Osteoblast (primary cell): ENCODE measurements at regions not wholly inside any gene's neighbourhood (a gene's known extent, or its start where the extent isn't known, plus 50 kb on each side); places are given as distances from the start of the nearest gene placed in this dataset.

Source experiments
- DNase-seq: peaks from one replicate; pipeline ENCODE4 v3.0.0; 2011; ENCODE audit warnings: low spot score, mixed read lengths; ENCODE audit not compliant: insufficient read length; ENCODE audit errors: missing footprints
- H2AFZ ChIP-seq: 2 replicates; pipeline ENCODE4 v1.6.0; 2011; ENCODE audit warnings: mild to moderate bottlenecking, low read length
- H3K27ac ChIP-seq: 2 replicates; pipeline ENCODE4 v1.5.1; 2011; ENCODE audit warnings: mild to moderate bottlenecking, low read depth, low read length, moderate library complexity
- H3K27me3 ChIP-seq: 2 replicates; pipeline ENCODE4 v1.6.0; 2012; ENCODE audit warnings: mild to moderate bottlenecking, control low read depth, inconsistent platforms, low read length, moderate library complexity; ENCODE audit not compliant: insufficient read depth
- H3K36me3 ChIP-seq: 2 replicates; pipeline ENCODE4 v1.5.1; 2011; ENCODE audit warnings: mild to moderate bottlenecking, low read length, control low read depth, moderate library complexity; ENCODE audit not compliant: insufficient read depth
- H3K4me1 ChIP-seq: 2 replicates; pipeline ENCODE4 v1.5.1; 2011; ENCODE audit warnings: mild to moderate bottlenecking, low read length, control low read depth, moderate library complexity; ENCODE audit not compliant: insufficient read depth
- H3K4me2 ChIP-seq: 2 replicates; pipeline ENCODE4 v1.6.0; 2011; ENCODE audit warnings: mild to moderate bottlenecking, low read length; ENCODE audit not compliant: insufficient read depth
- H3K4me3 ChIP-seq: fragments of 200-600 bp; sonication (generic); 3 replicates; pipeline ENCODE4 v1.5.1; 2012; ENCODE audit warnings: mild to moderate bottlenecking, low read length, inconsistent platforms; ENCODE audit not compliant: insufficient read depth
- H3K79me2 ChIP-seq: 2 replicates; pipeline ENCODE4 v1.6.0; 2012; ENCODE audit warnings: mild to moderate bottlenecking, low read length, control low read depth, inconsistent platforms; ENCODE audit not compliant: insufficient read depth
- H3K9me3 ChIP-seq: 2 replicates; pipeline ENCODE4 v1.5.1; 2011; ENCODE audit warnings: low read depth, low read length, control low read depth
- H4K20me1 ChIP-seq: 2 replicates; pipeline ENCODE4 v1.6.0; 2012; ENCODE audit warnings: mild to moderate bottlenecking, low read length, control low read depth; ENCODE audit not compliant: insufficient read depth
- CTCF ChIP-seq: IDR thresholded peaks from 2 replicates; pipeline ENCODE4 v1.5.1; 2011; ENCODE audit warnings: mild to moderate bottlenecking, low read depth, low read length, moderate library complexity; ENCODE audit errors: extremely low read depth

GRCh38 chr22:49347376-49347775, 480.3 kb downstream of the BRD1 start:
- DNase-seq = no peak
- Histone ChIP-seq H3K27ac (no peak overlapping the region), H3K4me2 (no peak overlapping the region)

GRCh38 chr22:49345896-49346295, 481.8 kb downstream of the BRD1 start:
- H2AFZ ChIP-seq = no peak overlapping the region
- H3K4me1 ChIP-seq = no peaks in the 10 kb centered on the region
- DNase-seq = peak; percentile 42
- no peaks in the 10 kb centered on the region for H3K79me2 ChIP-seq
- no peak overlapping the region for H3K4me2 ChIP-seq
- TF ChIP-seq CTCF = no peak
- H4K20me1 ChIP-seq = no peaks in the 10 kb centered on the region
- H3K27ac ChIP-seq = no peak overlapping the region
- no peaks in the 10 kb centered on the region for H3K27me3 ChIP-seq
- no peaks in the 10 kb centered on the region for H3K36me3 ChIP-seq
- peaks cover 2% of the 10 kb centered on the region for H3K9me3 ChIP-seq
- H3K4me3 ChIP-seq = no peak overlapping the region

More at GRCh38 chr22:49347376-49347775, 480.3 kb downstream of the BRD1 start:
- H2AFZ ChIP-seq = no peak overlapping the region
- H3K9me3 ChIP-seq = peaks cover 2% of the 10 kb centered on the region
- H3K79me2 ChIP-seq = no peaks in the 10 kb centered on the region
- H3K36me3 ChIP-seq = no peaks in the 10 kb centered on the region
- no peaks in the 10 kb centered on the region for H3K27me3 ChIP-seq
- H3K4me1 ChIP-seq = no peaks in the 10 kb centered on the region
- no peak for TF ChIP-seq CTCF
- no peak overlapping the region for H3K4me3 ChIP-seq
- no peaks in the 10 kb centered on the region for H4K20me1 ChIP-seq

GRCh38 chr22:49344656-49345055, 483.0 kb downstream of the BRD1 start:
- no peak for TF ChIP-seq CTCF

GRCh38 chr22:49344161-49344560, 483.5 kb downstream of the BRD1 start:
- Histone ChIP-seq H3K79me2 (no peaks in the 10 kb centered on the region), H3K4me1 (no peaks in the 10 kb centered on the region), H3K27me3 (no peaks in the 10 kb centered on the region), H2AFZ (no peak overlapping the region), H3K27ac (no peak overlapping the region), H4K20me1 (no peaks in the 10 kb centered on the region), H3K4me3 (no peak overlapping the region), H3K4me2 (no peak overlapping the region), H3K36me3 (no peaks in the 10 kb centered on the region), H3K9me3 (peaks cover 2% of the 10 kb centered on the region)
- no peak for DNase-seq
- TF ChIP-seq CTCF = no peak

More at GRCh38 chr22:49344656-49345055, 483.0 kb downstream of the BRD1 start:
- Histone ChIP-seq H3K27me3 (no peaks in the 10 kb centered on the region), H3K27ac (no peak overlapping the region), H3K4me3 (no peak overlapping the region), H3K4me2 (no peak overlapping the region), H3K4me1 (no peaks in the 10 kb centered on the region), H3K36me3 (no peaks in the 10 kb centered on the region), H3K79me2 (no peaks in the 10 kb centered on the region), H2AFZ (no peak overlapping the region), H3K9me3 (peaks cover 2% of the 10 kb centered on the region), H4K20me1 (no peaks in the 10 kb centered on the region)
- no peak for DNase-seq
